GM18873 (cell line): ENCODE measurements at regions not wholly inside any gene's neighbourhood (a gene's known extent, or its start where the extent isn't known, plus 50 kb on each side); places are given as distances from the start of the nearest gene placed in this dataset.
"Not testable (repeated sequence)": the region's sequence is repeated elsewhere in the genome, so short reads cannot be mapped to it uniquely, and the experiment has no call there.

Experiments
- ATAC-seq: cut with Tn5 transposase; IDR thresholded peaks from one replicate; pipeline ENCODE4 v1.9.1; 2021; ENCODE audit warnings: mild to moderate bottlenecking, moderate library complexity, moderate number of reproducible peaks; ENCODE audit not compliant: unreplicated experiment, low FRiP score

DNA sequence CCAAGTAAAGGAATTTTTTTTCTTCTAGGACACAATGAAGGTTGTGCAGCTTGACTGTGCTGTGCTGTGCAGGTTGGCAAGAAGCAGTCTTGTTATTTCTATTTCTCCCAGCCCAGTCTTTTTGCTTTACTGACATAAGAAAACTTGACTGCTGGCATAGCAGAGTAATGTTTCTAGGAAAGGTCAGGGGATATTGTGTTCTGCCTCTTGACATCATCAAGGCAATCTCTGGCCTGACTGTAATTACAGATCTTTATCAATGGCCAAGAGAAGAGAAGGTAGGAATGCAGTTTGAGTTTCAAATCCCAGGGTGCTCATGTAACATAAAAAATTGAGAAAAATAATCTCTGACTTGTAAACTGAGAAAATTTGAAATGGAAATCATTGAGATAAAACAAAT lies 226.3 kb upstream of the ADGRL4 start:
- ATAC-seq: no peak

DNA sequence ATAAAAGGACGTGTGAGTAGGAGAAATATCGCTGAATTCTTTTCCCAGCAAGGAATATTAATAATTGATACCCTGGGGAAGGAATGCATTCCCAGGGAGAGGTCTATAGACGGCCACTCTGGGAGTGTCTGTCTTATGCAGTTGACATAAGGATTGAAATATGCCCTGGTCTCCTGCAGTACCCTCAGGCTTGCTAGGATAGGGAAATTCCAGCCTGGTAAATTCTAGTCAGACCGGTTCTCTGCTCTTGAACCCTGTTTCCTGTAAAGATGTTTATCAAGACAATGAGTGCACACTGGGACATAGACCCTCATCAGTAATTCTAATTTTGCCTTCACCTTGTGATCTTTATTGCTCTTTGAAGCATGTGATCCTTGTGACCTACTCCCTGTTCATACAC lies 224.2 kb upstream of the ADGRL4 start:
- ATAC-seq: not testable (repeated sequence)

- no peak for ATAC-seq
Observed at GRCh38 chr1:79226963-79227362, 220.4 kb upstream of the ADGRL4 start.

- ATAC-seq: no peak
Observed at GRCh38 chr1:79224537-79224936, 218.0 kb upstream of the ADGRL4 start.

DNA sequence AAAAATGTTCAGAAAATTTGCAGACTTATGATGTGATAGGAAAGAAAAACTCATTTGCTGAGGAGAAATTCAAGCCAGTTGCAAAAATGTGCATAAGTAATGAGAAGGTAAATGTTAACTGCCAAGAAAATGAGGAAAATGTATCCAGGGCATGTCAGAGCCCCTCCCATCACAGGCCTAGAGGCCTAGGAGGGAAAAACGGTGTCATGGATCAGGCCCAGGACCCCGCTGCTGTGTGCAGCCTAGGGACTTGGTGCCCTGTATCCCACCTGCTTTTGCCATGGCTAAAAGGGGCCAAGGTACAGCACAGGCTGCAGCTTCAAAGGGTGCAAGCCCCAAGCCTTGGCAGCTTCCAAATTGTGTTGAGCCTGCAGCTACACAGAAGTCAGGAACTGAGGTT lies 214.0 kb upstream of the ADGRL4 start:
- no peak for ATAC-seq

DNA sequence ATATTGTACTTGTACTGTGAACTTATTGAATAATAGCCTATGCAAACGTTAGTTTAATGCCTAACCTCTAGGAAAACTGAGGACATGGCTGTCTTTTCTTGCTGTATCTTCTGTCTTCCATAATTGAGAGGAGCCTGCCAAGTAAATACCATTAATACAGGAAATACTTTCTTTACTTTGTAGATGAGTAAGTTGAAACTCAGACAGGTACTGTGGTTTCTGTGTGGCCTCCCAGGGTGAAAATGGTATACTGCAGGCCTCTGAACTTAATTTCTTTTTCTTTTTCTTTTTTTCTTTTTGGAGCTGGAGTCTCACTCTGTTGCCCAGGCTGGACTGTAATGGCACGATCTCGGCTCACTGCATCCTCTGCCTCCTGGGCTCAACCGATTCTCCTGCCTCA lies 208.8 kb upstream of the ADGRL4 start:
- no peak for ATAC-seq

- ATAC-seq: no peak
Observed at GRCh38 chr1:79207786-79208185, 201.3 kb upstream of the ADGRL4 start.

GRCh38 chr1:79207331-79207730 lies 200.8 kb upstream of the ADGRL4 start:
- ATAC-seq: no peak

- ATAC-seq: no peak
Observed at GRCh38 chr1:79204779-79205479, 198.4 kb upstream of the ADGRL4 start.

DNA sequence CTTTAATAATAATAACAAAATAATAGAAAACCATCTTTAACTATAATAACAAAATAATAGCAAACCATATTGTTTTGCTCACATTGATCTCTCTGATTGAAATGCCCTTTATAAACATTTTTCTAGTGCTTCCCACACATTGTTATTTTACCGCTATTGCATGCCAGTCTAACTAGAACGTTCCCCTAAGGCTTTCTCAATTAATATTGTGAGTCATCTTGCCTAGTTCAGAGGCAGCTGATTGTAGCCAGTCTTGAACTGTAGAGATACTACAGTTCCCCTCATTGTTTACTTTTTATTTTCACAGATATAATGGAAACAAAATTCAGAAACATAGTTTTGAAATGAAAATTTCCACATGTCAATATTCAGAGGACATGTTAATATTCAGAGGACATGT lies 192.3 kb upstream of the ADGRL4 start:
- no peak for ATAC-seq

DNA sequence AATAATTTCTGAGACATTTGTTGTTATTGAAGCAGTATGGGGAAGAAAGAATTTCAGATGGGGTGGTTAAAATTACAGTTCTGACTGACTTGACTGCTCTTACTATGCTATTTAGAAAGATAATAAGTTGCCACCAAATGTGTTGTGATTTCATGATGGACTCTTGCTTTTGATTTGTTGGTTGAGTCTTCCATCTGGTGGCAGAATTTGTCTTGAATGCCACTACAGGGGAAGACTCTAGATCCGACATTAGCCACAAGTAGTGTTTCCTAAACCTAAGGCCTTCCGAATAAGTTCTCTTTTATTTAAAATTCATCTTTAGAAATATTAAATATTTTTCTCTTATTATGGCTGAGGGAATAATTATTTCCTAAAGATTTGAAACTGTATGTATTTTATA lies 190.9 kb upstream of the ADGRL4 start:
- no peak for ATAC-seq

GRCh38 chr1:79196211-79196610 lies 189.7 kb upstream of the ADGRL4 start:
- no peak for ATAC-seq

DNA sequence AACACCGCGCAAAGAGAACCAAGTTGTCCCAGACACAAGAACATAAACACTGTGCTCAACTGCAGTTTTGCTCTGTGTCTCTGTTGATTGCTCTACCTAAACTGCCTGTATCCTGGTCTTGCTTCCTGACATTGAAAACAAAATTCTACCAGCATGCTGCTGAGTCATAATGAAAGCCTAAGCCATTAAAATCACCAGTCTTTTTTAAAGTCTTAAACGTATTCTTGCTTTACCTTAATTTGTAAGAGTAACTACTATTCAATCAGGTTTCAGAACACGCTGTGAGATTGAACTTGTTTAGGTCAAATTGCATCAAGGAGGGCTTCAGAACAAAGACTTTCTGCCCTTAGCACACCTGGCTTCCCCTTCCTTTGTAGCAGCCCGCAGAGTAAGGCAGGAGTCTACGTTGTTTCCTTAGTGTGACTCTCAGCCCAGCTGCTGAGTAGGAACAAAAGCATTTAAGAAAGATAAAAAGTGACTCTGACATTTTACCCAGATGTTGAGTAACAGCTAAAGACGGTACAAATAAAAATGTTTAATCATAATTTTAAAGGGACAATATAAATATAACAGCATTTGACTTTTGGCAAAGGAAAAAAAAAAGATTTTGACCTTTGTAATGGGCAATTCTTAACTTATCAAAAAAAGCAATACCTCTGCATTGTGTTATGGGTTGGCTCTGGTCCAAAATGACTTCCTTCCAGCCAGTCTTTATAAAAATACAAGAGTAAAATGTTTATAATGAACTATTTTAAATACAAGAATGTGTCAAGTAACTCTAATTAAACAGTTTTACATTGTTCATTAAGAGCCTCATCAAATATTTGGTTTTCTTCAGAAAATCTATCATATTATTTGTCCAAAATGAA lies 186.9 kb upstream of the ADGRL4 start:
- peak; percentile 41 for ATAC-seq

- ATAC-seq: peak; percentile 70
Observed at GRCh38 chr1:79190074-79190473, 183.5 kb upstream of the ADGRL4 start.

- no peak for ATAC-seq
Observed at GRCh38 chr1:79188337-79188736, 181.8 kb upstream of the ADGRL4 start.

- ATAC-seq: no peak
Observed at GRCh38 chr1:79186260-79186659, 179.7 kb upstream of the ADGRL4 start.

DNA sequence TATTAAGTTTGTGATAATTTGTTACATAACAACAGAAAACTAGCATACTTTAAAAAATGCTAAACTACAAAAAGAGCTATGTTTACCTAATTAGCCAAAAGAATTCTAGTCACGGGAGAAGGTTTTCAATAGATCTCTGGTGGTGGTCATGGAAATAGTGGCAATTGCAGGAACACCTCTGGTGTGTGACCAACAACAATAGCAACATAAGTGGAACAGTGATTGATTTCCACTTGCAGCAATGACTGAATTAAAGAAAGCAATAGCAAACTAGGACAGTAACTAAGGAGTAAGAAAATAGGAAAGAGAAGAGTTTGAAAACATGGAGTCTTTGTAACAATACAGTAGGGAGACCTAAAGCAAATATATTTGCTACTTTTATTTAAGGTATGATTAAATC lies 171.3 kb upstream of the ADGRL4 start:
- ATAC-seq: no peak

- ATAC-seq: no peak
Observed at GRCh38 chr1:79161077-79161476, 154.5 kb upstream of the ADGRL4 start.

DNA sequence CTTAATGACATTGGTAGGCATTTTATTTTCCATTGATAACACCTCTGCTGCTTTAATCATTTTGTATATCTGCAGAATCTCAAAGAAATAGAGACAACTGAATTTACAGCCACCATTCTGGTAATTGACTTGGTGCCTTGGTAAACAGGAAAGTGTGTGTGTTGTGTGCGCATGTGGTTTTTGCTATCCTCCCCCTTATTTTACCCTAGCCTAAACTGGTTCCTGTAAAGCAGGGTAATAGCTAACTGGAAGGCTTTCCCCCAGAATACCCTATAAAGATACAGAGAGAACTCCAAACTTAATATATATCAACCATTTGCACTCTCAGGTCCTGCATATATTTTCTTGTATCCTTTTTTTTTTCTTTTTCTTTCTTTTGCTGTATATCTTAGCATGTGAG lies 149.5 kb upstream of the ADGRL4 start:
- no peak for ATAC-seq

DNA sequence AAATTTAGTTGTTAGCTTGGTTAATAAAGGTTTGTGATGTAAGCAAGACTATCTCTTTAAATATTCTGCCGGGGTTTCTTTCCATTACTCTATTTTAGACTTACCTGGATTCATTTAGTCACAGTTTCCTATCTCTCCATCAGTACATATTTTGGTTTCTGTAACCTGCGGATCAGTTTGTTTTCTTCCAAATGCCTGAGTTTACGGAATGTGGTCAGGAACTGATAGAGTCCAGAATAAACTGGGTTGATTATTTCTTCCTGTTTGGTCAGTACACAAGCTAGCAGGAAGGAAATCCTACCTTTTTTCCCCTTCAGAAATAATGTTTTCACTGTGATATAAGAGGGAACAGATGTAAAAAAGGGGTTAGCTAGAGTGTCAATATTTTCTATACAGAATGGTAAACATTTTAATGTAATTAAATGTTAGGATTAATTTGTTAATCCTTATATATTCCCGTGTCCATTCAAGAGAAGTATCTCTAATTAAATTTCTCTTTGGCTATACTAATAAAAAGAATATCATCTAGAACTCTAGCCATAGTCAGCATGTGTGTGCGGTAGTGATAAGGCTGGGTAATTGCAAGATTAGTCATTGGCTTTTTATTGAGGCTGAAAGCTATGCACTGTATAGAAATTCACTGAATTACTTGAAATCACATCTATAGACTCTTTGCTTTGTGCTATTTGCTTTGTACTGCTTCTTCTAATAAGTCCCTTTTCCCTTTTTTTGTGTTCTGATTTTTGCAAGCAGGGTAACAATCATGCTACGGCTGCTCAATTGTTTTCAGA lies 144.7 kb upstream of the ADGRL4 start:
- no peak for ATAC-seq

DNA sequence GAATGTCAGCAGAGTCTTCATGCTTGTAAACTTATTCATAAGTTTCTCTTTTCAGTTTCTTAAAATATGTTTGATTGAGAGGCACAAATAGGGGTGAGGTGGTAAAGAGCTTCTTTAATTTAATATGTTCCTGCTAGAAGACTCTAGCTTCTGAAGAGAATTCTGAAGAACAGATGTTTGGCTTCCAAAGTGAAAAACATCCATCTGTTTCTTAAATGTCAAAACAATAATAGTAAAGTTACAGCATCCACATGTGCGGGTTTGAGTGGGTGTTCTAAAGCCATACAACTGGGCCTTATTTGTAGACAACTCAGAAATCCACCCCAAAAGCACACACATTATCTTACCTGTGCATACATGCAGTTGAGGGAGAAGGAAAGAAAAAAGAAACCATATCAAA lies 144.0 kb upstream of the ADGRL4 start:
- no peak for ATAC-seq
